B cell (primary cell): ENCODE measurements at regions not wholly inside any gene's neighbourhood (a gene's known extent, or its start where the extent isn't known, plus 50 kb on each side); places are given as distances from the start of the nearest gene placed in this dataset.

Source experiments
- EZH2 ChIP-seq: IDR thresholded peaks from 2 replicates; pipeline ENCODE4 v1.6.1; 2012; ENCODE audit warnings: borderline replicate concordance, low read depth, mild to moderate bottlenecking, moderate library complexity, low read length; ENCODE audit not compliant: insufficient read depth, poor library complexity, severe bottlenecking
- TF ChIP-seq, protein P1 (sequence below): fragments of 200-600 bp; IDR thresholded peaks from one replicate; pipeline ENCODE4 v1.8.0; 2022; ENCODE audit warnings: antibody characterized with exemption, mild to moderate bottlenecking

DNA sequence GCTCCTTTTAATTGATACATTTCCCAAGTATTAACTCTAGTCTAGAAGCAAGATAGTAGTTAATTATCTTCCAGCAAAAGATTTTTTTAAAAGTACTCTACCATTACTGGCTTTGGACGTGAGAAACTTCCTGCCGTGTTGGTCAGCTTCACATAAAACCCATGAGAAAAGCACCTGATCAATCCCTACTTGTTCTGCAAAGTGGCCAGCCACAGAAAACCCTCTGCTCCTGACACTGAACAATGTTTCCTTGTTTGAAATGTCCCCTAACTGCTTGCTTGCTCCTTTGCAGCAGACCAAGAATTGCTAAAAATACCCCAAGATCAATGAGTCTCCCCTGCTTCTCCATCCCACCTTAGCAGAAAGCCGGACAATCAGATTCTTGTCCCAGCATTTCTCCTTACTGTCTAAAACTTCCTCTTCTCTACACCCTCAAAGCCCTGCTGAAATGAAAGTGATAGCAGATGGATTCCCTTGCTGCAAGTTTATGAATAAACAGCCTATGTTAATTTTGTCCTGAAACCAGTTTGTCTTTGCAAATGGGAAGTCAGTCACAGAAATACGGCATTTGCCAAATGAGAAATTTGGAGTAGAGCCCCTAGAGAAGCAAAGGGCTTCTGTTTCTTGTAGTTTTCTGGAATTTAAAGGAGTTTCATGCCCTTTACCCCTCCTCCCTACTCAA lies 207.1 kb upstream of the ARHGAP20 start:
- TF ChIP-seq, protein P1, sequence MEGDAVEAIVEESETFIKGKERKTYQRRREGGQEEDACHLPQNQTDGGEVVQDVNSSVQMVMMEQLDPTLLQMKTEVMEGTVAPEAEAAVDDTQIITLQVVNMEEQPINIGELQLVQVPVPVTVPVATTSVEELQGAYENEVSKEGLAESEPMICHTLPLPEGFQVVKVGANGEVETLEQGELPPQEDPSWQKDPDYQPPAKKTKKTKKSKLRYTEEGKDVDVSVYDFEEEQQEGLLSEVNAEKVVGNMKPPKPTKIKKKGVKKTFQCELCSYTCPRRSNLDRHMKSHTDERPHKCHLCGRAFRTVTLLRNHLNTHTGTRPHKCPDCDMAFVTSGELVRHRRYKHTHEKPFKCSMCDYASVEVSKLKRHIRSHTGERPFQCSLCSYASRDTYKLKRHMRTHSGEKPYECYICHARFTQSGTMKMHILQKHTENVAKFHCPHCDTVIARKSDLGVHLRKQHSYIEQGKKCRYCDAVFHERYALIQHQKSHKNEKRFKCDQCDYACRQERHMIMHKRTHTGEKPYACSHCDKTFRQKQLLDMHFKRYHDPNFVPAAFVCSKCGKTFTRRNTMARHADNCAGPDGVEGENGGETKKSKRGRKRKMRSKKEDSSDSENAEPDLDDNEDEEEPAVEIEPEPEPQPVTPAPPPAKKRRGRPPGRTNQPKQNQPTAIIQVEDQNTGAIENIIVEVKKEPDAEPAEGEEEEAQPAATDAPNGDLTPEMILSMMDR: no peak
- no peak for TF ChIP-seq EZH2
